Fibroblast of mammary gland (primary cell): ENCODE measurements at regions not wholly inside any gene's neighbourhood (a gene's known extent, or its start where the extent isn't known, plus 50 kb on each side); places are given as distances from the start of the nearest gene placed in this dataset.

ENCODE experiments used
- DNase-seq: peaks from one replicate; pipeline ENCODE4 v3.0.0-alpha.2; 2010; ENCODE audit warnings: low read depth
- H3K4me3 ChIP-seq: 2 replicates; pipeline ENCODE4 v1.5.1; 2011; ENCODE audit warnings: low read depth, mild to moderate bottlenecking, low read length, moderate library complexity; ENCODE audit not compliant: control insufficient read depth
- TF ChIP-seq, protein P1 (sequence below): conservative IDR thresholded peaks from 2 replicates; pipeline ENCODE4 v1.5.1; 2011; ENCODE audit warnings: low read depth, low read length, inconsistent platforms; ENCODE audit not compliant: control insufficient read depth, insufficient read depth

DNA sequence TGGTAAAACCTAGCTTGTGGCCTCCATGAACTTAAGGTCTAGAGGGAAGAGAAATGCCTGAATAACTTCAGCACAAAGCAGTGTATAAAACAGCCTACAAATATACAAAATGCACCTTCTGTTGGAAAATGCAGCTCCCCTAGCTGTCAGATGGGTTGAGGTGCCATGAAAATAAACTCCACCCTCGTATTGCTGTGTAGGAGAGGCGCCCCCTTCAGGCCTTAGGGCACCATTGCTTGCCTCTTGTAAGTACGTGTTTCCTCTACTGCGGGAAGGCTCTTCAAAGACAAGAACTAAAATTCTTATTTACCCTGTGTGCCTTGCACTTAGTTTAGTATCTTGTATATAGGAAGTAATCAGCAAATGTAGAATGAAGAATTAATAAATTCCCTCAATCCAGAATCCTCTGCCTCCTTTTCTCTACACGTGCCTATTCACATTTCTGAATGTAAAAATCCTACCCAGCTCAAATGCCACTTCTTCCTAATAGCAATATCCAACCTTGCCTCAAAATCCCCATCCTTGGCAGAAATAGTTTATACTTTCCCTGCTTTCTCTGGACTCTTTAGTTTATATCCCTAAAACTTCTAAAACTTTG is 393.7 kb upstream of the PDE4D start:
- H3K4me3 ChIP-seq, result no peak overlapping the region
- TF ChIP-seq, protein P1, sequence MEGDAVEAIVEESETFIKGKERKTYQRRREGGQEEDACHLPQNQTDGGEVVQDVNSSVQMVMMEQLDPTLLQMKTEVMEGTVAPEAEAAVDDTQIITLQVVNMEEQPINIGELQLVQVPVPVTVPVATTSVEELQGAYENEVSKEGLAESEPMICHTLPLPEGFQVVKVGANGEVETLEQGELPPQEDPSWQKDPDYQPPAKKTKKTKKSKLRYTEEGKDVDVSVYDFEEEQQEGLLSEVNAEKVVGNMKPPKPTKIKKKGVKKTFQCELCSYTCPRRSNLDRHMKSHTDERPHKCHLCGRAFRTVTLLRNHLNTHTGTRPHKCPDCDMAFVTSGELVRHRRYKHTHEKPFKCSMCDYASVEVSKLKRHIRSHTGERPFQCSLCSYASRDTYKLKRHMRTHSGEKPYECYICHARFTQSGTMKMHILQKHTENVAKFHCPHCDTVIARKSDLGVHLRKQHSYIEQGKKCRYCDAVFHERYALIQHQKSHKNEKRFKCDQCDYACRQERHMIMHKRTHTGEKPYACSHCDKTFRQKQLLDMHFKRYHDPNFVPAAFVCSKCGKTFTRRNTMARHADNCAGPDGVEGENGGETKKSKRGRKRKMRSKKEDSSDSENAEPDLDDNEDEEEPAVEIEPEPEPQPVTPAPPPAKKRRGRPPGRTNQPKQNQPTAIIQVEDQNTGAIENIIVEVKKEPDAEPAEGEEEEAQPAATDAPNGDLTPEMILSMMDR, result peak; percentile 80
- peak; percentile 70 for DNase-seq

GRCh38 chr5:60285910-60286309 is 392.4 kb upstream of the PDE4D start:
- H3K4me3 ChIP-seq, result no peak overlapping the region
- no peak for DNase-seq
- TF ChIP-seq, protein P1, result no peak

GRCh38 chr5:60280943-60281342 is 387.4 kb upstream of the PDE4D start:
- TF ChIP-seq, protein P1, result no peak
- no peak for DNase-seq
- no peak overlapping the region for H3K4me3 ChIP-seq

DNA sequence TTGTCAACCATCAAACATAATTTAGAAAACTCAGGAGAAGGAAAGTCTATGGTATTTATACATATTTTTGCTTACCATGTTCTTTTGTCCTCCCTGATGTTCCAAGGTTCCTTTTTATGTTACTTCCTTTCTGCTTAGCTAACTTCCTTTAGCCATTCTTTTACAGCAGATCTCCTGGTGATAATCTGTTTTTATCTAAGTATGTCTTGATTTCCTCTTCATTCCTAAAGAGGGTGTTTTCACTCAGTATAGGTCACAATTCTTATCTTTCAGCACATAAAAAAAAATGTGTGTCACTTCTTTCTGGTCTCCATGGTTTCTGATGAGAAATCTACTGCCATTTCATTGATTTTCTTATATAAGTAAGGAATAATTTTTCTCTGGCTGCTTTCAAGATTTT is 384.4 kb upstream of the PDE4D start:
- DNase-seq, result no peak
- no peak overlapping the region for H3K4me3 ChIP-seq
- TF ChIP-seq, protein P1, result no peak

DNA sequence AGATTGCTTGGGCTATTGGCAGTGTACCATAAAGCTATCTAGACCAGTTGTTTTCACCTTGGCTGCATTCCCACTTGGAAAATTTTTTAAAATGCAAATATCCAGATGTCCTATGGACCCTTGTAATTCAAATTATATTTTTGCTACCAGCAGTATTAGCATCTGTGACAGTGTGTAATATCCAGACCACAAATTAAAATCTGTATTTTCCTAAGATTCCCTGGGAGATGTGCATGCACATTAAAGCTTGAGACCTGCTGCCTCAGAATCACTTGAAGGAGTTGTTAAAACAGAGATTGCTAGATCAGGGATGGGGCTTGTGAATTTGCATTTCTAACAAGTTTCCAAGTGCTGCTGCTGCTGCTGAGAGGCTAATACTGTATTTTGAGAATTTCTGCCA is 381.2 kb upstream of the PDE4D start:
- DNase-seq, result no peak
- H3K4me3 ChIP-seq, result no peak overlapping the region
- TF ChIP-seq, protein P1, result no peak

GRCh38 chr5:60271517-60271916 is 378.0 kb upstream of the PDE4D start:
- no peak overlapping the region for H3K4me3 ChIP-seq
- DNase-seq, result no peak
- TF ChIP-seq, protein P1, result no peak

- TF ChIP-seq, protein P1, result no peak
- DNase-seq, result no peak
- H3K4me3 ChIP-seq, result no peak overlapping the region
These were observed 374.4 kb upstream of the PDE4D start for GRCh38 chr5:60267907-60268306.
